Jurkat, Clone E6-1 (cell line): ENCODE measurements at regions not wholly inside any gene's neighbourhood (a gene's known extent, or its start where the extent isn't known, plus 50 kb on each side); places are given as distances from the start of the nearest gene placed in this dataset.
"Not testable (repeated sequence)": the region's sequence is repeated elsewhere in the genome, so short reads cannot be mapped to it uniquely, and the experiment has no call there.

Experiments
- DNase-seq: peaks from one replicate; pipeline ENCODE4 v3.0.0-alpha.2; 2011; ENCODE audit warnings: low read depth, low spot score
- H3K4me3 ChIP-seq: 2 replicates; pipeline ENCODE4 v1.5.1; 2011; ENCODE audit warnings: mild to moderate bottlenecking, low read length, control low read depth, moderate library complexity

DNA sequence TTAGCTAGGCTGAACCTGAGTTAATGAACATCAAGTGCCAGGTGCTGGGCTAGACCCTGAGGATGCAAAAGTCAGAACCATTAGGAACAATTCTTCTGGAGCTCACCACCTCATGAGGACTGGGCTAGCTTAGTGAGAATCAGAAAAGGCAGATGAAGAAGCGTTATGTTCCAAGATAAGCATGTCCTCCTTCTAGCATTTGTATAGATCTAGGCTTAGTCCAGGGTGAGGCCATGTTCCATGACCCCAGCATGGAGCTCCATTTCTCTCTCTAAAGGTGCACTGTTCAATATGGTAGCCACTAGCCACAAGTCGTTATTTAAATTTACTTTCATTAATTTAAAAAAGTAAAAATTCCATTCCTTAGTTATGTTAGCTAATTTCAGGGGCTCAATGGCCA lies 365.3 kb upstream of the CCL2 start:
- DNase-seq, result no peak
- no peak overlapping the region for H3K4me3 ChIP-seq

DNA sequence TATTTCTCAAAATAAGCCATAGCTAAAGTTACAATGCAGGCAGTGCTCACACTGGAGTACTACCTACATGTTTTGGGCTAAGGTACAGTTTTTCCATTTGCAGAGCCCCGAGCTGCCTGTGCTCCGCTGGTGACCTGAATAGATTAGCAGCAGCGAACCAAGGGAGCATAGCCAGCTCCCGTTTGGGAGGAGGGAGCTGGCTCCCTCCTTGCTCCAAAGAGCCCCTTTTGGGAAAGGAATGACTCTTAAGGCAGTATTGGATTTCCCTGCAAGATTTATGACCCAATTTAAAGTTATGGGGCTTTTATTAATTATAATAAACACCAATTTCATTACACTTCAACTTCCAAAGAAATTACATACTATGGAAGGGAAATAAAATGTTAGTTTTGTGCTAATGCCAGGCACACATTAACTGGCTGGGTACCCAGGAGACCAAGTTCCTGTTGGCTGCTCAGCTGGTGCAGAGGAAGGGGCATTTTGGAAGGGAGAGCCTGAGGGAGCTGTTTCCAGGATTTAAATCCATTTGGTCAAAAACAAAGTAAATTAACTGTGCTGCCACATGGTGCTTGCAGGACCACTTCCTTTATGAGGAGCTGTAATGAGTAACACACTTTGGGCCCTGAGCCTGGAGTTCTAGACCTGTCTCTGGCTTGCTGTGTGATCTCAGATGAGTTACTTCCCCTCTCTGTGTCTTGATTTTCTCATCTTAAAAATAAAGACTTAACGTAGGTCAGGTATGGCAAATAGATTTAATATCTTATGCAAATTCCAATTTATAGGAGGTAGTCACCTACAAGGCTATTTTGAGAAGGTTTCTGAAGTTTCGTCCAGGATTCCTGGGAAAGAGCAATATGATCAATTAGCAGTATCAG lies 362.1 kb upstream of the CCL2 start:
- H3K4me3 ChIP-seq, result no peak overlapping the region
- DNase-seq, result no peak

DNA sequence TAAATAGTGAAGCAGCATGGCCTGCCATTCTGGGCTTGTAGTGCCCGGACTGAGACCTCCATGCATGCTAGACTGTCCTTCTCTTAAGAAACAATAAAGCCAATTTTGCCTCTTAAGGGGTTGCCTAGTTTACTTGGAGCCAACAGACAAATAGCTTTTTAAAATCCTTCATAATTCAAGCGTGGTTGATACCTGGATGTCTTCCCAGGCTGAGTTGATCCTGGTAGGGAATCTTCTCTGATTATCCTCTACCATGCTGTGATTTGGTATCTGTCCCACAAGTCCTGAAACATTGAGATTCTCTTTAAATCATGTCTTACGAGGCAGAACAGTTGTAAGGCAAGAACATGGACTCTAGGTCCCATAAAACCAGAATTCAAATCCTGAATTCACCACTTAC lies 359.6 kb upstream of the CCL2 start:
- DNase-seq, result no peak
- no peak overlapping the region for H3K4me3 ChIP-seq

DNA sequence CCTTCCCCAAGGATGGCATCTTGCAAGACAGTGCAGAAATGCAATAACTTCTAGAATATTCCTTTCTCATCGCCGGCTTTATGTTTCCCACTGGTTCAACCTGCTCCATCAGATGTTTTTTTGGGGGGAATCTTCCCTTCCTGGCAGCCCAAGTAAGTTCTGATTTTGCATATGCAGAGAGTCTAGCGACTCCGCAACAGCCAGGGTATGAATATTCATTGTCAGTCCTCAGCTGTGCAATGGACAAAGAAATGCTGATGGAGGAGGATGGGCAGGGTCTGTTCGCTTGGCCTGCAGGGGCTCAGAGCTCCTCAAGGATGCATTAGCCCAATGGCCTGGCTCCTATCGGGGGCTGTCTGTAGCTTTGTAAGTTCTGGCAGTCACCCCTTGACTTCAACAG lies 358.8 kb upstream of the CCL2 start:
- H3K4me3 ChIP-seq, result no peak overlapping the region
- no peak for DNase-seq

DNA sequence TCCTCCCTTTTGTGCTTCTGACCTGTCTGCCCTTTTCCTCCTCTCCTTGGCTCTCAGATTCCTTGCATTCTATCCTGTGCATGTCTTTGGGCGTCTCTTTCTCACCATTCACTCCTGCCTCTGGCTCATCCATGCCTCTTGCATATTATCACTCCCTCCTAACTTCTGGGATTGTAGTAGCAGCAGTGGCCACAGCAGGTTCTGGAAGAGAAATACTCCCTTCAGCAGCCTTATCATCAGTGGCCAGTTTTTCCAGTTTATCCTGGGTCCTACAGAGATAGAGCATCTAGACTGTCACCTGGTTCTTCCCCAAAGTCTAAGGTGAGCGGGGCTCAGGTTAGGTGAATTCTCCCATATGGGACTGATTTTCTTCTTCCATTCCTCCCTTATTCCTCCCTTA lies 354.0 kb upstream of the CCL2 start:
- H3K4me3 ChIP-seq, result no peak overlapping the region
- no peak for DNase-seq

DNA sequence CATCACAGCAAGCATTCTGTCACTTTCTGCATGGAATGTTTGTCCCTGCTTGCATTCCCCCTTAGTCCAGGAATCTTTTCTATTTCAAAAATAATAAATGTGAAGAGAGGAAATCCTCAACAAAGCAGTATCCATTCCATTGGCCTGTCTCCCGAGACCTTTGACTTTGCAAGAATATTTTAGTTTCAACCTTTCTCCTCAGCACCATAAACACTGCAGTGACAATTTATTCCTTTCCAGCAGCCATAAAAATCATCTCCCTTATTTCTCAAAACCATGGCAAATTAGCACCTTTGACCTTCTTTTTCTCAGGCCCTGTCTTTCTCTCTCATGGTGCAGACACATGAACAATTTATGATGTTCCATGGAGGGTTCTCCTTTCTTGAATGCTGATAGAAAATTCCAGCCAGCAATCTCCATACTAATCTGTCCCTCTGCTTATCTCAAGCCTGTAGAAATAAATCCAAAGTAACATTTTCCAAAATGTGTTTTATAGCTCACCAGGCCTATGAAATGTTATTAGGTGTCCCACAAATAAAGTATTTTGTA lies 352.1 kb upstream of the CCL2 start:
- H3K4me3 ChIP-seq, result no peak overlapping the region
- no peak for DNase-seq

DNA sequence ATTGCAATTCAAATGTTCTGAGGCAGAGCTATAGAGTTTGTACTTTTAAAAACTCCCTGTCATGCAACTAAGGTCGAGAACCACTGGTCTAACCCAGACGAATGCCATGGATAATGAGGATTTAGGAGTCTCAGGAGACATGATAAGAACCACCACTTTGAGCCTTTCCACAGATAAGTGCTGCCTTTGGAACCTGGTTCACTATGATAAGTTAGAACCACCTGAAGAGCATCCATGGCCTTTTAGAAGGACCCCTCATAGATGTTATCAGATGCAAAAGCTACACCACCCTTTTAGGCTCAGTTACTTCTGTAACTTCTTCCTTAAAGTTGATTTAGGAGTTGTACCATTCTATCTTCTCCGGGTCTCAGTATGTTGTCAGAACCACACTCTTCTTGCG lies 350.6 kb upstream of the CCL2 start:
- DNase-seq, result no peak
- no peak overlapping the region for H3K4me3 ChIP-seq

DNA sequence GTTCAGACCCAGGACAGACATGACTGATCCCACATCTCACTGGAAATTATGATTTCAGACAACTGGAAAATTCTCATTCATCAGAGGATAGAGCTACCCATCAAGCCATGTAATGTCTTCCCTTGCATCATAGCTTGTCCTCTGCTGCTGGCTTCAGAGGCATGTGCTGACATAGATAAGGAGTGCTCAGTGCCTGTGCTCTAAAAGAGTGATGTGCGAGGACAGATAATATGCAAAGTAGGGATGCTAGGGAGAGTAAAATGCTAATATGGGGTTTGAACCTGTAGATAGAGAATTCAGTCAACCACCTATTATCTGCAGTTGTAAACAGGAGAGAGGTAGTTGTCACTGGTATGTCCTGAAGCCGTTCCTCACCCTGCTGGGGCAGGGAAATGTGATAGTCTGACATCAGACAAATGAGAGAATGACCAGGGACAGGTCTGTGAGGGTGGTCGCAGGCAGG lies 349.7 kb upstream of the CCL2 start:
- H3K4me3 ChIP-seq, result no peak overlapping the region
- no peak for DNase-seq

DNA sequence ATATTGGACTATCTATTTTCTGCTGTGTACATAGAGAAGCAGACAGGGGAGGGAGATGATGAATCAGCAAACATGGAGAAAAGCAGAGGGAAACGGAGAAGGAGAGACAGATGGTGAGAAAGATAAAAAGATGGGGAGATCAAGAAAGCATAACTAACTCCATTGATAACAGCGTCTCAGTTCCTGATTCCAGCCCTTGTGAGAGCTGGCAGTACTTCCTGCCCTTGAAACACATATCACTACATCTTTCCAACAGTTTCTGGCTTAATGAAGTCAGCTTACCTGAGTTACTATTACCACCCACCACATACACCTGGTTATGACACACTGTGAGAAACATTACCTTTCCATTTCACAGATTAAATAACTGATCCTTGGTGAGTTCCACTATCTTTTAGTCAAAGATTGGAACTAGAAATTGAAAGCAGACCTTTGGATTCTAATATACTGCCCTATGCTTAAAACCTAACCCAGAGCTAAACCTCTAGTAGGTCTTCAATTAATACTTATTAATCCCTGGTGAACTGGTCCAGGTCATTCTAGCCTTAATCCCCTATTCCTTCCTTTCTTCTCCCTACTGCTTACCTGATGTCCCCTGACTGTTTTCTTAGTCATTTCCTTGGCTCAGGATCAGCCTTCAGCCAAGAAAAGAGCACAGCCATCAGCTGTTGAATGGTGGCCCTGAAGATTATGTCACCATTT lies 346.6 kb upstream of the CCL2 start:
- no peak for DNase-seq
- no peak overlapping the region for H3K4me3 ChIP-seq

DNA sequence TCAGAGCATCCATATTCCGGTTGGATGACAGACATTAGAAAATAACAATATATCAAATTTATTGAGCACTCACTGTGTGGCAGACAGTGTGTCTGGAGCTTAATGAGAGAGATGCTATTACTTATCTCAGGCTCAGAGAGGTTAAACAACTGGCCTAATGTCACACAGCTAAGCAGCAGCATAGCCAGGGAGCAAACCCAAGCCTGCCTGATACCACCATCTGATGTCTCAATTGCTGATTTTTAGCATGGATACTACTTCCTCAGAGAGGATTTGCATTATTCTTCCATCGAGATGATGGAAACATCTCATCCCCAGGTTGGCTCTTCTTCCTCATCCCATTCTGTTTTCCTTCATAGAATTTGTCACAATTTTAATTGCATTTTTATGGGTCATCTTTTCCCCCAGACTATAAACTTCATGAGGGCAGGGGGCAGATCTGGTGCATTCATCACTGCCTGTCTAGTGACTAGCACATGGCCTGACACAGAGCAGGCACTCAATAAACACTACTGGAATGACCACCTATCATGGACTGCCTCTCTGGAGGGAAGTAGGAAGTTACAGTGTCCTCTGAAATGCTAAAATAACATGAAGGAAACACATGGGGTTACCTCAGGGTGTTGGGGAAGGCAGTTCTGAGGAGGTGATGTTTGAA lies 344.8 kb upstream of the CCL2 start:
- no peak for DNase-seq
- H3K4me3 ChIP-seq, result no peak overlapping the region

DNA sequence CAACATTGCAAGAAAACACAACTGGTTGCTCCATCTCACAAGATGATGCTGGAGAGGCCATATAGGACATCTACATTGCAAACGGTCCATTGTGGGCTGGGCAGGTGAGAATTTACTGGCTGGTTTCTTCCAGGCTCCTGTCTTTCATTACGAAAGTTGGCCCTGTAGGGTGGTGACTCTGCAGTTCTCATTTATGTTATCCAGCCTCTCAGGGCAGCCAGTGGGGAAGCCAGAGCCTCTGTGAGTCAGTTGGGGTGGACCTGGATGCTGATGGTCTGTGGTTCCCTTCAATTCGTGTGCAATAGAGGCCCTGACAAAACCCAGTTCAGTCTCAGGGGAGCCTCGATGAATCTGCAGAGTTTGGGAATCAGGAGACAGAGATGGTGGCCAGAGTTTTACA lies 341.0 kb upstream of the CCL2 start:
- no peak overlapping the region for H3K4me3 ChIP-seq
- no peak for DNase-seq

DNA sequence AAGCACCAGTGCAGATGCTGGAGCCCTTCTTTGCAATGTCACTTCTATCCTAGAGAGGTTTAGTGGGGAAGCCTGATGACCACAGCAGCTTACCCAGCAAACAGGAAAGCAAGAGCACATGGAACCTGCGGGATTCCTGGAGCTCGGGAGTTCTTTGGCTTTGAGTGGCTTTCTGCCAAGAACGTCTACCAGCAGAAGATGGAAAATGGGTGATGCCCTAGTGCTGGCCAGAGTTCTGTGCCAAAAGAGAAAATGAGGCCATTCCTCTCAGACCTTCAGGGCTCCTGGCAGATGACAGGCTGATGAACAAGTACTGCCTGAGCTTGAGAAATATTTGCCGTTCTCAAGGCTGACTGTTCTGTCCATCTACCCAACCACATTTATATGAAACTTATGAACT lies 332.1 kb upstream of the CCL2 start:
- no peak for DNase-seq
- H3K4me3 ChIP-seq, result no peak overlapping the region

DNA sequence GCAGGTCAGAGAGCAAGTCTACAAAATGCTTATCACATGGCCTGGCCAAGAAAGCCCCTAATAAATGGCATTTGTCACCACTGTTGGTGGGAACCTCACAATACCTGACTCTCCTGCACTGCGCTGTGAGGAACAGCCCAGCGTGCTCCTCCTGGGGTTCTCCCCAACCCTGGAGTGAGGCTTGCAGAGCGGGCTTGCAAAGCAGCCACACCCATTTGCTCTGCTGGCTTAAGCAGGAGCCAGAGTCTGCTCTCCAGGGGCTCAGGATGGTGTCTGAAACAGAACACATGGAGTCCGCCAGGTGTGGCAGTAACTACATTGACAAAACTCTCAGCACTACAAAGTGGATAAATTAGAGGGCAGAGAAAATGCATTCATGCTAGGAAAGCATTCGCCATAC lies 331.0 kb upstream of the CCL2 start:
- DNase-seq, result no peak
- H3K4me3 ChIP-seq, result no peak overlapping the region

DNA sequence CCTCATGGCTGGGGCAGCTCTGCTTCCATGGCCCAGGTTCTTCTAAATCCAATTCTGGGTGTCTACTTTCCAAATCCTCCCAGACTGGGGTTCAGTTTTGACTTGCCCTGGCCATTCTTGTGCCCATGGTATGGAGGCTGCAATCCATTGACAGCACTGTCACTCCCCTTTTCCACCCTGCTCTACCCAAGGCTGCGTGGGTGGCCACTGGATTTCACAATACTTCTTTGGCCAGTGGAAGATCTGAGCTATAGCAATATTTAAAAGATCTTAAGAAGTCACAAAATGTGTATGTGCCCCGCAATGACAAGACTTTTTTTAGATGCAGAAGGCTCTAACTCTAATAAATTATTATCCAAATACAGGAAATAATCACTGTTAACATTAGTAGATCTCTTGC lies 329.4 kb upstream of the CCL2 start:
- no peak for DNase-seq
- no peak overlapping the region for H3K4me3 ChIP-seq

DNA sequence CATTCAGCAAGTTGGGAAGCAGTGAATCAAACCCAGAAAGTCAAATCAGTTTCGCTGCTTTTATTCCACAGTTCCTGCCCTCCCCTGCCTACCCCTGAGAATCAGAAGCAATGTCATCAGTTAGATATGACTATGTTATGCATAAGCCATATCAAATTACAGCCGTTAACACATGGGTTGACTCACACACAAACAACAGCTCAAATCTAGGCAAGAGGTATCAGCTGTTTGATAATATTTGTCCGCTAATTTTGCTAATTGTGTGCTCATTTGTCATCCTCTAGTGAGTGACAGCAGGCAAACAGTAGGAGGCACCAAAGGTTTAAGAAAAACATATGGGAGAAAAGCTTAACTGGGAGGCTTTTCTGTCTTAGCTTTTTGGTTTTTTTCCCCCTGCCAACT lies 327.4 kb upstream of the CCL2 start:
- peak; percentile 1 for DNase-seq
- H3K4me3 ChIP-seq, result no peak overlapping the region

DNA sequence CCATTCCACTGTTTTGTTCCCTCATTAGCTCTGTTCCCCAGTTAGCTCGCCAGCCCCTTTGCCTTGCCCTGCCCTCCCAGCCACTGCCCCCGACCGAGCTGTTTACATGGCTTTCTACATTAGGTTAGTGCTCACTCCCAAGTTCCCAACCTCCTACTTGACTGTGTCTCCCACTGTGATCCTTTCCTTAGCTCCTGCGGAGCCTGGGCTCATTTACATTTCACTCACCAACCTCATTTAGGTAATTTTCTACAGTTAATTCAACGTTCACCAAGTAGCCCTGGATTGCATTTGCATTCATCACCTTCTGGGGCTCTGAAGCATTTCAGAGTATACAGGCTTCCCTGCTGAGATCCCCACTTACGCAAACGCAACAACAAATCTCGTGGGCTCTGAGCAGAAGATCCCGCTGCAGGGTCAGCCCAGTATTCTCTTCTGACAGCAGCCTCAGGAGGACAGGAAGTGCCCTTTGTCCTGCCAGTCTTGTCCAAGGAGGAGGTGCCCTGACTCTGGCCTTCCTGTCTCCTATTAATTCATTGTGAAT lies 325.8 kb upstream of the CCL2 start:
- no peak for DNase-seq
- no peak overlapping the region for H3K4me3 ChIP-seq

DNA sequence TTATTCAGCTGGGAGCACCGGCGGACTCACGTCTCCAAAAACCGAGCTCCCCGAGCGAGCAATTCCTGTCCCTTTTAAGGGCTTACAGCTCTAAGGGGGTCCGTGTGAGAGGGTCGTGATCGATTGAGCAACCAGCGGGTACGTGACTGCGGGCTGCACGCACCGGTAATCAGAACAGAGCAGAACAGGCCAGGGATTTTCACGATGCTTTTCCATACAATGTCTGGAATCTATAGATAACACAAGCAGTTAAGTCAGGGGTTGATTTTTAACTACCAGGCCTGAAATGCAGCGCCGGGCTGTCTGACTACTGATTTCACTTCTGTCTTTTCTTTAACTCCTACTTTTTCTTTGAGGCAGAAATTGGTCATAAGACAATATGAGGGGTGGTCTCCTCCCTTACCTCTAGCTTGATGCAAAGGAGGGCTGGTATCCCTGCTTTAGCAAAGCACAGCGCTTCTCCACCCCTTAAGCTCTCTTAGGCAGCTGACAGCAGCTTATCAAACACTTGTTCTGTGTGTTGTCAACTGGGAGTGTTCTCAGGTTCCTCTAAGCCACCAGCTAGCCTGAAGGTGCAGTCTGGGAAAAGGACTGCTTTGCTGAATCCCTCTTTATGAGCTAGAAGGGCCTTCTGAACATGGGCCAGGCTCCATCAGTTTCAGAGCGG lies 323.8 kb upstream of the CCL2 start:
- not testable (repeated sequence) for H3K4me3 ChIP-seq, DNase-seq

DNA sequence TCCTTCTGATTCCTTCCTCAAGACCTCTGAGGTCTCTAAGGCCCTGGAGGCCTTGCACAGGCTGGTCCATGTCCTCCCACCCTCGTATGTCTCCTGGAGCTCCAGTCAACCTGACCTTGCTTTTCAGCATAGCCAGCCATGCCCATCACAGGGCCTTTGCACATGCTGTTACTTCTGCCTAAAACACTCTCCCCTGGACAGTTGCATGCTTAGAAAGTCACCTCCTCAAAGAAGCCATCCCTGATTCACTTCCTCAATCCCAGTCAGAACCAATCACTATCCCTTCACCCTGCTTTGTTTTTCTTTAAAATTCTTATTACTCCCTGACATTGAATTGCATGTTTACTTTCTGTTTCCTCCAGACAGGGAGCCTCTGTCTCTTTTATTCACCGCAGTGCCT lies 322.1 kb upstream of the CCL2 start:
- no peak for DNase-seq
- no peak overlapping the region for H3K4me3 ChIP-seq

DNA sequence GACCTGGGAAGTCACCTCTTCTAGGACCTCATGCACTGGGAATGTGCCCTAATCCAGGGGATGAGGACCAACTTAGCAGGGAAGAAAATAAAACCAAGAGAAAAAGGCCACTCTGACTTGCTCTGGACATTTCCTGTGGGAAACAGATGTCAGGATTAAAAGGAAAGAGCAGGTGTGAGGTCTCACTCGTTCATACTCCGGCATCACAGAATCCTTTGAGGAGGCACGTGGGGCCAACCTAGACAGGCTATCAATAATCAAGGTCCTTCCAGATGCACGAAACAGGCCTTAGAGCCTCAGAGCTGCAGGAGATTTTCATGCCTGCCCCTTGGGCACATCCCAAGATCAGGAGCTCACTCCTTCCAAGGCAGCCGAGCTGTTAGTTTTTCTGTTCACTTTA lies 321.5 kb upstream of the CCL2 start:
- H3K4me3 ChIP-seq, result no peak overlapping the region
- DNase-seq, result no peak
